HUES64 (cell line): ENCODE measurements at regions not wholly inside any gene's neighbourhood (a gene's known extent, or its start where the extent isn't known, plus 50 kb on each side); places are given as distances from the start of the nearest gene placed in this dataset.

ENCODE experiments used
- H3K27ac ChIP-seq: 2 replicates; pipeline ENCODE4 v1.7.0; 2013; ENCODE audit warnings: low read depth, low read length, inconsistent platforms
- H3K27me3 ChIP-seq: 2 replicates; pipeline ENCODE4 v1.6.1; 2013; ENCODE audit warnings: mild to moderate bottlenecking, low read length; ENCODE audit not compliant: insufficient read depth
- H3K36me3 ChIP-seq: 2 replicates; pipeline ENCODE4 v1.6.1; 2013; ENCODE audit warnings: mild to moderate bottlenecking, low read length; ENCODE audit not compliant: insufficient read depth
- H3K4me1 ChIP-seq: 2 replicates; pipeline ENCODE4 v1.6.1; 2013; ENCODE audit warnings: mild to moderate bottlenecking, low read length, moderate library complexity; ENCODE audit not compliant: insufficient read depth
- H3K4me3 ChIP-seq: 2 replicates; pipeline ENCODE4 v1.5.1; 2013; ENCODE audit warnings: mild to moderate bottlenecking, low read length, moderate library complexity
- H3K9ac ChIP-seq: 2 replicates; pipeline ENCODE4 v1.6.1; 2013; ENCODE audit warnings: mild to moderate bottlenecking, low read depth, low read length
- H3K9me3 ChIP-seq: 2 replicates; pipeline ENCODE4 v1.6.1; 2013; ENCODE audit warnings: low read depth, low read length; ENCODE audit not compliant: insufficient read depth
- WGBS: fragments of 150-250, 120-280 bp; methylation state at CpG from one replicate; pipeline ENCODE4 v1.1.7; 2013; ENCODE audit warnings: missing lambda C conversion rate; 5-methylcytosine and 5-hydroxymethylcytosine counted together

- Histone ChIP-seq H3K4me1 (no peaks in the 10 kb centered on the region), H3K9ac (no peak overlapping the region), H3K36me3 (no peaks in the 10 kb centered on the region), H3K27me3 (no peaks in the 10 kb centered on the region), H3K4me3 (no peak overlapping the region), H3K27ac (no peak overlapping the region), H3K9me3 (no peaks in the 10 kb centered on the region)
- 89% methylated on average over 3 of the region's 3 CpGs for WGBS
Observed at GRCh38 chr15:95439922-95440376, 890.6 kb upstream of the NR2F2 start.

GRCh38 chr15:95440712-95441111 is 889.8 kb upstream of the NR2F2 start:
- no peaks in the 10 kb centered on the region for H3K4me1 ChIP-seq
- H3K27me3 ChIP-seq: no peaks in the 10 kb centered on the region
- no peaks in the 10 kb centered on the region for H3K9me3 ChIP-seq
- H3K9ac ChIP-seq: no peak overlapping the region
- H3K27ac ChIP-seq: no peak overlapping the region
- H3K4me3 ChIP-seq: no peak overlapping the region
- WGBS: 92% methylated on average over 6 of the region's 6 CpGs
- no peaks in the 10 kb centered on the region for H3K36me3 ChIP-seq

GRCh38 chr15:95442107-95442719 is 888.3 kb upstream of the NR2F2 start:
- Histone ChIP-seq H3K4me1 (no peaks in the 10 kb centered on the region), H3K36me3 (no peaks in the 10 kb centered on the region), H3K9ac (no peak overlapping the region), H3K27ac (no peak overlapping the region), H3K4me3 (no peak overlapping the region), H3K27me3 (no peaks in the 10 kb centered on the region), H3K9me3 (no peaks in the 10 kb centered on the region)
- 90% methylated on average over 6 of the region's 7 CpGs for WGBS

DNA sequence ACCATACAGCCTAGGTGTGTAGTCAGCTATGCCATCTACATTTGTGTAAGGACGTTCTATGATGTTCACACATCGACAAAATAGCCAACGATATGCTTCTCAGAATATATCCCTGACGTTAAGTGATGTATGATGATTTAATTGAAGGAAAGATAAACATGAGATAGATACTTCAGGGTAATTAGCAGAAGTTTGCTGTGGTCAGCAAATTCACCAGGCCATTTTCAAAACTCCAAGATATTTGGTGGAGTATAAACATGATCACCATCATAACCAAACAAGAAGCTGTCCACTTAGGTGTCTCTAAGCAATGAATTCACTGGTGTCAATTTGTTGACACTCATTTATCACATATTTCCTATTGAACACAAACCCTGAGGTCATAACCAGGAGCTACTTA is 885.6 kb upstream of the NR2F2 start:
- Histone ChIP-seq H3K27ac (no peak overlapping the region), H3K4me3 (no peak overlapping the region), H3K9ac (no peak overlapping the region), H3K9me3 (no peaks in the 10 kb centered on the region), H3K36me3 (no peaks in the 10 kb centered on the region), H3K27me3 (no peaks in the 10 kb centered on the region), H3K4me1 (no peaks in the 10 kb centered on the region)
- WGBS: 91% methylated on average over 4 of the region's 4 CpGs

DNA sequence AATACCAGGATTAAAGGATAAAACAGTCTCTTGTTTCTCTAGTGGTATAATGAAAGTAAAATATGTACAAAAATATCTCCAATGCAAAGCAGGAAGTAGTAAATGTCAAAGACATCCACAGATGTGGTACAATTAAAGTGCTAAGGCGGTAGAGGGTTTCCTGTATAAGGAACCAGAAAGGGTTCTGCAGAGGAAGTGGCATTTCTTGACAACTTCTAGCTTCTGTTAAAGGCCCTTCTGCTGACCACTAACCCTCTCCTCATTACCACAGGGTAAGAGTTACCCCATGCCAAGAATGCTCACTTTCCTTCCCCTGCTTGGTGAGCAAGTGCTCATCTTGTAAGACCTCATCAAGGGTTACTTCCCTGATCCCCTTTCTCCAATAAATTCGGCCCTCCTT is 883.6 kb upstream of the NR2F2 start:
- Histone ChIP-seq H3K27ac (no peak overlapping the region), H3K4me1 (no peaks in the 10 kb centered on the region), H3K4me3 (no peak overlapping the region), H3K36me3 (no peaks in the 10 kb centered on the region), H3K9me3 (no peaks in the 10 kb centered on the region), H3K9ac (no peak overlapping the region), H3K27me3 (no peaks in the 10 kb centered on the region)
- WGBS: 93% methylated on average over 2 of the region's 2 CpGs

GRCh38 chr15:95447486-95447885 is 883.0 kb upstream of the NR2F2 start:
- H3K27ac ChIP-seq: no peak overlapping the region
- H3K4me3 ChIP-seq: no peak overlapping the region
- no peaks in the 10 kb centered on the region for H3K27me3 ChIP-seq
- no peaks in the 10 kb centered on the region for H3K4me1 ChIP-seq
- no peak overlapping the region for H3K9ac ChIP-seq
- no peaks in the 10 kb centered on the region for H3K36me3 ChIP-seq
- no peaks in the 10 kb centered on the region for H3K9me3 ChIP-seq
- 99% methylated on average over 4 of the region's 4 CpGs for WGBS

GRCh38 chr15:95448531-95449229 is 881.8 kb upstream of the NR2F2 start:
- Histone ChIP-seq H3K27me3 (no peaks in the 10 kb centered on the region), H3K4me1 (no peaks in the 10 kb centered on the region), H3K4me3 (no peak overlapping the region), H3K27ac (no peak overlapping the region), H3K9ac (no peak overlapping the region), H3K36me3 (no peaks in the 10 kb centered on the region), H3K9me3 (no peaks in the 10 kb centered on the region)
- WGBS: 99% methylated on average over 2 of the region's 2 CpGs

- 96% methylated on average over 2 of the region's 2 CpGs for WGBS
- Histone ChIP-seq H3K9ac (no peak overlapping the region), H3K9me3 (no peaks in the 10 kb centered on the region), H3K4me1 (no peaks in the 10 kb centered on the region), H3K36me3 (no peaks in the 10 kb centered on the region), H3K27me3 (no peaks in the 10 kb centered on the region), H3K4me3 (no peak overlapping the region), H3K27ac (no peak overlapping the region)
Observed at GRCh38 chr15:95449230-95449628, 881.3 kb upstream of the NR2F2 start.

- no peaks in the 10 kb centered on the region for H3K36me3 ChIP-seq
- H3K27me3 ChIP-seq: no peaks in the 10 kb centered on the region
- WGBS: no CpG with 5 or more reads among the region's 1 CpG
- H3K4me1 ChIP-seq: no peaks in the 10 kb centered on the region
- H3K9ac ChIP-seq: no peak overlapping the region
- H3K9me3 ChIP-seq: no peaks in the 10 kb centered on the region
- no peak overlapping the region for H3K4me3 ChIP-seq
- H3K27ac ChIP-seq: no peak overlapping the region
Observed at GRCh38 chr15:95450413-95450812, 880.1 kb upstream of the NR2F2 start.

DNA sequence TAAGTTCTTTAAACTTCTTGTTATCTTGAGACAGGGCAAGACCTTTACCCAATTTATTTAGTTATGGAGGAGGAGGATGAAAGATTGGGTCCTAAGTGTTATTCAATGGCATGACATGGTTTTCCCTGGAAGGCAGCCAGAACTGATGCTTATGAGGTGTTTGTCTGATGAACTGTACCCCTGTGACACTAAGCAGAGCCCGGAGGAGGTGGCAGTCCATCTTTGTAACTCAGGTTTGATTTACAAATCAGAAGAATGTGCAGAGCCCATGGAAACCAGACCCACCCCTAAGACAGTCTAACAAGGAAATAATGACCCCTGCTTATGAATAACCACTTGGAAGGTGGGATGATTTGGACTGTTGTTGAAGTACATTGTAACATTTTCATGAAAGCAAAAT is 878.6 kb upstream of the NR2F2 start:
- Histone ChIP-seq H3K36me3 (no peaks in the 10 kb centered on the region), H3K9me3 (no peaks in the 10 kb centered on the region), H3K9ac (no peak overlapping the region), H3K27ac (no peak overlapping the region), H3K4me3 (no peak overlapping the region), H3K4me1 (peaks cover 5% of the 10 kb centered on the region; the same call in 1 of the 2 replicates), H3K27me3 (no peaks in the 10 kb centered on the region)
- WGBS: 100% methylated on average over 1 of the region's 1 CpG

DNA sequence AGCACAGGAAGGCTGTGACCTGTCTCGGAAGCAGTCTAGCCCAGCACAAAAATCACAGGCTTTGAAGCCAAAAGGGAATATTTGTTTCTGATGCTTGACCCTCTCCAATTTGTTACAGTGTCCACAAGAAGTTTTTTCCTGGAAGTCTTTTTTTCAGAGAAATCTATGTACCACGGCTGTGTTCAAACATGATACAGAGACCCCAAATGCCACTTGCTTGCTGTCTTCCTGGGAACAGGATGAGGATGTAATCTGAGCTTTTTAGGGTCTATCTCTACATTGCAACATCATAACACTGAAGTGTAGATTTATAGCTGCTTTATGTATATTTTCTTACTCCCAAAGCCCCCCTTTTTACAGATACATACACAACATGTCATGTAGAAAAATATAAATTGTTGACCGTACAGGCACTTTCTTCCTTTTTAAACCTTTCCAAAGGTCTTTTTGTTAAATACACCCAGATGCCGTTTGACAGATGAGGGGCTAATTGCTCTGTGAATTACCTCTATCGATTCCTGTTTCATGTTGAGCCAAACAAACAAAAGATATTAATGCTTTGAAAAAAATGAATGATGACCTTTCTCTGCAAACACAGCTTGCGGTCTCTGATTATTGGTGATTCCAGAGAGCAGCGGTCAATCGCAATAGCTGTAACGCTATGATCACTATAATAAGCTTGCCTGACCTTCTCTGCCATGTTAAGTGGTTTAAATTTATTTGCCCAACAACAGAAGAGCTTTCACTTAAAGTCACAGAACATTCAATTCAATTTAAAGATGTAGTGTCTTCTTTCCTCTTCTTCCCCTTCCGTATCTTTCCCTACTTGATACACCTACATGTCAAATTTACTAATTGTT is 875.9 kb upstream of the NR2F2 start:
- Histone ChIP-seq H3K27ac (no peak overlapping the region), H3K9ac (no peak overlapping the region), H3K9me3 (no peaks in the 10 kb centered on the region), H3K4me3 (no peak overlapping the region), H3K27me3 (no peaks in the 10 kb centered on the region), H3K4me1 (peaks cover 5% of the 10 kb centered on the region; the same call in 1 of the 2 replicates), H3K36me3 (no peaks in the 10 kb centered on the region)
- 93% methylated on average over 10 of the region's 10 CpGs for WGBS
